Adrenal gland (tissue), 5 donors: ENCODE measurements at regions not wholly inside any gene's neighbourhood (a gene's known extent, or its start where the extent isn't known, plus 50 kb on each side); places are given as distances from the start of the nearest gene placed in this dataset.

Source experiments
- CTCF ChIP-seq, 6 experiments: fragments of 450-650 bp in 4 of 6; fragments of 200-600 bp in 2 of 6; sonication (generic) in 1 of 6; IDR thresholded peaks; 1 replicate in 5 of 6; 2 replicates in 1 of 6; pipeline versions ENCODE4 v1.5.1 to v1.8.0; 2016 to 2021; ENCODE audit warnings: antibody characterized with exemption in 6 of 6, mild to moderate bottlenecking in 2 of 6, moderate library complexity in 1 of 6
- POLR2A ChIP-seq, 2 donors: fragments of 450-650 bp; IDR thresholded peaks; one replicate each; pipeline ENCODE4 v1.6.1; 2017; ENCODE audit warnings: antibody characterized with exemption in 2 of 2, mild to moderate bottlenecking in 2 of 2, moderate library complexity in 1 of 2
- donor health status: DM: no; HTN: no; CAD: no.

GRCh38 chr11:91124363-91124762 is 901.5 kb upstream of the CHORDC1 start:
- TF ChIP-seq POLR2A (IDR thresholded peaks at IDR 0.05) (no peak), CTCF (IDR thresholded peaks at IDR 0.05) (no peak)
